ENCODE measurements at regions not wholly inside any gene's neighbourhood (a gene's known extent, or its start where the extent isn't known, plus 50 kb on each side); places are given as distances from the start of the nearest gene placed in this dataset.

- TF ChIP-seq POLR2AphosphoS5 (IDR thresholded peaks at IDR 0.05; ENCODE audit: low read depth, low read length) (no peak), POLR2A (IDR thresholded peaks at IDR 0.05; ENCODE audit: low read depth, low read length) (no peak), TAF1 (IDR thresholded peaks at IDR 0.05; ENCODE audit: low read depth, low read length) (no peak), SPI1 (IDR thresholded peaks at IDR 0.05; ENCODE audit: low read depth, low read length) (no peak)
Observed at GRCh38 chr1:70499695-70500094, 88.6 kb downstream of the CTH start.

Data from GM12891 (cell line).